ENCODE measurements at regions not wholly inside any gene's neighbourhood (a gene's known extent, or its start where the extent isn't known, plus 50 kb on each side); places are given as distances from the start of the nearest gene placed in this dataset.

- TF ChIP-seq, protein P1, sequence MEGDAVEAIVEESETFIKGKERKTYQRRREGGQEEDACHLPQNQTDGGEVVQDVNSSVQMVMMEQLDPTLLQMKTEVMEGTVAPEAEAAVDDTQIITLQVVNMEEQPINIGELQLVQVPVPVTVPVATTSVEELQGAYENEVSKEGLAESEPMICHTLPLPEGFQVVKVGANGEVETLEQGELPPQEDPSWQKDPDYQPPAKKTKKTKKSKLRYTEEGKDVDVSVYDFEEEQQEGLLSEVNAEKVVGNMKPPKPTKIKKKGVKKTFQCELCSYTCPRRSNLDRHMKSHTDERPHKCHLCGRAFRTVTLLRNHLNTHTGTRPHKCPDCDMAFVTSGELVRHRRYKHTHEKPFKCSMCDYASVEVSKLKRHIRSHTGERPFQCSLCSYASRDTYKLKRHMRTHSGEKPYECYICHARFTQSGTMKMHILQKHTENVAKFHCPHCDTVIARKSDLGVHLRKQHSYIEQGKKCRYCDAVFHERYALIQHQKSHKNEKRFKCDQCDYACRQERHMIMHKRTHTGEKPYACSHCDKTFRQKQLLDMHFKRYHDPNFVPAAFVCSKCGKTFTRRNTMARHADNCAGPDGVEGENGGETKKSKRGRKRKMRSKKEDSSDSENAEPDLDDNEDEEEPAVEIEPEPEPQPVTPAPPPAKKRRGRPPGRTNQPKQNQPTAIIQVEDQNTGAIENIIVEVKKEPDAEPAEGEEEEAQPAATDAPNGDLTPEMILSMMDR (IDR thresholded peaks at IDR 0.05) = no peak
- TF ChIP-seq POLR2A (IDR thresholded peaks at IDR 0.05) = no peak
These were observed 181.6 kb upstream of the ADGRL2 start for GRCh38 chr1:81619156-81619555.

Measured in adrenal gland (tissue), 5 donors.